ENCODE measurements at regions not wholly inside any gene's neighbourhood (a gene's known extent, or its start where the extent isn't known, plus 50 kb on each side); places are given as distances from the start of the nearest gene placed in this dataset.

- no peak for DNase-seq (ENCODE audit: low read depth)
These were observed 72.6 kb upstream of the CAPRIN2 start for GRCh38 chr12:30827101-30828066.

DNA sequence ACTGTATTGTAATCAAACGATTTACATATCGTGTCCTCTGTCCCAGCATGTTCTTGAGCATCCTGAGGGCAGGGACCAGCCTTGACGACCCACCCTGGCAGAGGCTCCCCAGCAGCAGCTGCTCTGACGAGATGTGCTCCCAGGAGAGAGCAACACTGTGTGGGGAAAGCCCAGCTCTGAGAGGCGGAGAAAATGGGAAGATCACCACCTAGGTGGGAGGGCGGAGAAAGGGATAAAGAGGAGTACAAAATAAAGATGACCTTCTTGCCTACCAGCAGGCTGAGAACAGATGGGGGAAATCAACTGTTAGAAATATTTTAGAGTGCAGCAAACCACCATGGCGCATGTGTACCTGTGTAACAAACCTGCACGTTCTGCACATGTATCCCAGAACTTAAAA, 71.5 kb upstream of the CAPRIN2 start:
- DNase-seq (ENCODE audit: low read depth), result no peak

- no peak for DNase-seq (ENCODE audit: low read depth)
These were observed 70.6 kb upstream of the CAPRIN2 start for GRCh38 chr12:30825341-30825740.

GRCh38 chr12:30824311-30824710, 69.6 kb upstream of the CAPRIN2 start:
- no peak for DNase-seq (ENCODE audit: low read depth)

GRCh38 chr12:30823764-30824163, 69.0 kb upstream of the CAPRIN2 start:
- no peak for DNase-seq (ENCODE audit: low read depth)

GRCh38 chr12:30823156-30823699, 68.5 kb upstream of the CAPRIN2 start:
- DNase-seq (ENCODE audit: low read depth), result peak; percentile 6

- peak; percentile 4 for DNase-seq (ENCODE audit: low read depth)
These were observed 67.8 kb upstream of the CAPRIN2 start for GRCh38 chr12:30822385-30823155.

DNA sequence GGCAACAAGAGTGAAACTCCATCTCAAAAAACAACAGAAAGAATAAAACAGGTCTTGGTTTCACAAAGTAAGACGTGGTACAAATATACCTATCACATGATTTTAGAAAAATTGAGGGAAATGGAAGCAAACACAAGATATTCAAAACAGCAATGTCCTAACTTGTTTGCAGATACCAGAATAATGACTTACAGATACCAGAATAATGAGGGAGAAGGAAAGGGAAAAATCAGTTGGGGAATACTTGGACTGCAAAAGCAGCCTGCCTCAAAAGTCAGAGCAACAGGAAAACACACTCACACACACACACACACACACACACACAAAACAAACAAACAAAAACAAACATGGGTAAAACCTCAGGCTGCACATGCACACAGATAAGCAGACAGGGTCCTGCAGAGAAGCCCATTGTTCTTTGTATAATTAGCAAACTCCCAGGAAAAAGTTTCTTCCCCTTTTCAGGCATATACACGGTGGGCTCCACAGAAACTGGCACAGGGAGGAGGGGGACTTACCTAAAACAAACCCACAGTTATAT, 65.7 kb upstream of the CAPRIN2 start:
- DNase-seq (ENCODE audit: low read depth), result no peak

GRCh38 chr12:30818562-30818961, 63.8 kb upstream of the CAPRIN2 start:
- no peak for DNase-seq (ENCODE audit: low read depth)

DNA sequence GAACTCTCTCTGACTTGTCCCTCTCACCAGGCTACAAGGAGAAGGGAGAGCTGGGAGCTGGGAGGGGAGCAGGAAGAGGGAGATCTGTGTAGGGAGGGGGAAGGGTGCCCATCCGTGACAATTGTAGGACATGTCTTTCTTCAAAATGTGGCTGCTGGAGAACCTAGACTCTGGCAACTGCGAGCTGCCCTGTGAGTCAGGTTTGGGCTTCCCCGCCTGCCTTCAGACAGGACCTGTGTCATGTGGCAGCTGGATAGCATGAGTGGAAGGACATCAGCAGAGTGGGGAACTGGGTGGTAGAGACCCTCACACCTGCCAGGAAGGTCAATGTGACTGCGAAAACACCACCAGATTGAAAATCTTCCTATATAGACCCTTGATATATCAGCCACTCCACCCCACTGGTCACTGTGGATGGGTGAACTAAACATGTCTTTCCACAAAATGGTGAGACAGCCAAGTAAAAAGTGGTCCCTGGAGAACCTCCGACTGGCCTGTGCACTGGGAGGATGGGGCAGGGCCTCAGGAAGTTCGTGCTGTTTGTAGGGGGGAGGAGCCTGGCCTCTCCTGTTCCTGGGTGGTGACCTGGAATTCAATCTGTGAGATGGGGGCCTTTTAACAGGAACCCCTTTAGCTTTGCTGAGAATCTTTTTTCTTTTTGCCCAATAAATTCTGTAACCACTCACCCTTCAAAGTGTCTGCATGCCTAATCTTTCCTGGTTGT, 62.2 kb upstream of the CAPRIN2 start:
- DNase-seq (ENCODE audit: low read depth), result no peak

DNA sequence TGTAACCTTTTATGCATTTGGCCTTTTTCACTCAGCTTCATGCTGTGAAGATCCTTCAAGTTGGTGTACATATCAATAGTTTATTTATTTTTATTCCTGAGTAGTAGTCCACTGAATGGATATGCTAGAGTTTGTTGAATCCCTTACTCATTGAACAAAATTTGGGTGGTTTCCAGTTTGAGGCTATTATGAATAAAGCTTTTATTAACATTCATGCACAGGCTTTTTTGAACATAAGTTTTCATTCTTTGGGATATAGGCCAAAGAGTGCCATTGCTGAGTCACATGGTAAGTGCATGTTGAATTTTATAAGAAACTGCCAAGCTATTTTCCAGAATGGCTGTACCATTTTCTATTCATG, 59.5 kb upstream of the CAPRIN2 start:
- DNase-seq (ENCODE audit: low read depth), result no peak

DNA sequence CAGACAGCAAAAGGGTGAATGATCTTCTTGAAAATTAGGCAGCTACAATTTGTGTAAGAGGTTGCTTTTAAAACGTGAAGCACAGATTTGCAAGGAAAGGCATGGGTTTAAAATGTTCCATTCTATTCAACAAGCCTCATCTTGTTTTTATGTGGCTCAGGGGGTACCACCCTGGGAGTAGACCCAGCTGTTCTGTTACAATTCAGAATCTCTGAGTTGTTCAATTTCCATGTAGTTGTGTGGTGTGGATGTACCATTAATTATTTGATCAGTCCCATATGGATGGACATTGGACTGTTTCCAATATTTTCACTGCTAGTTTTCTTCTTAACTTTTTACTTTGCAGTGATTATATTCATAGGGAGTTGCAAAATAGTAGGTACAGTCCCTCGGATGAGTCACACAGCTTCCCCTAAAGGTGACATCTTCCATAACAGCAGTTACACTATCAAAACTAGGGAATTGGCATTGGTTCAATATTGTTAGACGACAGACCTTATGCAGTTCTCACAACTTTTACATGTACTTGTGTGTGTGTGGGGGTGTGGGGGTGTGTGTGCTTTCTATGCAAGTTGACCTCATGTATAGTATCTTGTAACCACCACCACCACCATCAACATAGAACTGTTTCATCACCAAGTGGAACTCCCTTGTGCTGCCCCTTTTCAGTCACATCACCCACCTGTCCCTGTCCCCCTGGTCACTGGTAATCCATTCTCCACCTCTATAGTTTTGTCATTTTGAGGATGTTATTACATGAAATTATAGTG, 59.0 kb upstream of the CAPRIN2 start:
- DNase-seq (ENCODE audit: low read depth), result no peak

GRCh38 chr12:30811966-30812365, 57.2 kb upstream of the CAPRIN2 start:
- no peak for DNase-seq (ENCODE audit: low read depth)

GRCh38 chr12:30810918-30811317, 56.2 kb upstream of the CAPRIN2 start:
- no peak for DNase-seq (ENCODE audit: low read depth)

GRCh38 chr12:30807695-30808034, 52.9 kb upstream of the CAPRIN2 start:
- DNase-seq (ENCODE audit: low read depth), result no peak

- DNase-seq (ENCODE audit: low read depth), result no peak
These were observed 52.4 kb upstream of the CAPRIN2 start for GRCh38 chr12:30806989-30807694.

- DNase-seq (ENCODE audit: low read depth), result no peak
These were observed 51.2 kb upstream of the CAPRIN2 start for GRCh38 chr12:30805959-30806358.
